GM12872 (cell line): ENCODE measurements at regions not wholly inside any gene's neighbourhood (a gene's known extent, or its start where the extent isn't known, plus 50 kb on each side); places are given as distances from the start of the nearest gene placed in this dataset.

Source experiments
- TF ChIP-seq, protein P1 (sequence below): IDR thresholded peaks from 3 replicates; pipeline ENCODE4 v1.5.1; 2011; ENCODE audit warnings: low read depth, mild to moderate bottlenecking, low read length, moderate library complexity; ENCODE audit not compliant: insufficient read depth

DNA sequence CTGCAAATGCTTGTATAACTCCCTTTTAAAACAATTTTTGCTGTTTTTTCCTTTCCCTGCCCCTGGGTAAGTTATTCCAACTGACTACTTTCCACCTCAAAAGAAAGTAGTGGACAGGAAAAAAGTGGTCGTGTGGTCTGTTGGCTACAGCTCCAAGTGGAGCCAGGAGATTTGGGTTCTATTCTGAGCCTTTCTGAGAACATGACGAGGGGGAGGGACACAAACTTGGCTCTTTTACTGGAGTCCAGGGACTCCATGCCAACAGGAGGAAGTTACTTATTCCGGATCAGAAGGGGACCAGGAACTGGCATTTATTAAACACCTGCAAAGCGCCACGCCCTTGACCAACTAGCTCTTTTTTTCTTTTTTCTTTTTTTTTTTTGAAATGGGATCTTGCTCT, 79.0 kb upstream of the CAPZB start:
- TF ChIP-seq, protein P1, sequence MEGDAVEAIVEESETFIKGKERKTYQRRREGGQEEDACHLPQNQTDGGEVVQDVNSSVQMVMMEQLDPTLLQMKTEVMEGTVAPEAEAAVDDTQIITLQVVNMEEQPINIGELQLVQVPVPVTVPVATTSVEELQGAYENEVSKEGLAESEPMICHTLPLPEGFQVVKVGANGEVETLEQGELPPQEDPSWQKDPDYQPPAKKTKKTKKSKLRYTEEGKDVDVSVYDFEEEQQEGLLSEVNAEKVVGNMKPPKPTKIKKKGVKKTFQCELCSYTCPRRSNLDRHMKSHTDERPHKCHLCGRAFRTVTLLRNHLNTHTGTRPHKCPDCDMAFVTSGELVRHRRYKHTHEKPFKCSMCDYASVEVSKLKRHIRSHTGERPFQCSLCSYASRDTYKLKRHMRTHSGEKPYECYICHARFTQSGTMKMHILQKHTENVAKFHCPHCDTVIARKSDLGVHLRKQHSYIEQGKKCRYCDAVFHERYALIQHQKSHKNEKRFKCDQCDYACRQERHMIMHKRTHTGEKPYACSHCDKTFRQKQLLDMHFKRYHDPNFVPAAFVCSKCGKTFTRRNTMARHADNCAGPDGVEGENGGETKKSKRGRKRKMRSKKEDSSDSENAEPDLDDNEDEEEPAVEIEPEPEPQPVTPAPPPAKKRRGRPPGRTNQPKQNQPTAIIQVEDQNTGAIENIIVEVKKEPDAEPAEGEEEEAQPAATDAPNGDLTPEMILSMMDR: no peak

DNA sequence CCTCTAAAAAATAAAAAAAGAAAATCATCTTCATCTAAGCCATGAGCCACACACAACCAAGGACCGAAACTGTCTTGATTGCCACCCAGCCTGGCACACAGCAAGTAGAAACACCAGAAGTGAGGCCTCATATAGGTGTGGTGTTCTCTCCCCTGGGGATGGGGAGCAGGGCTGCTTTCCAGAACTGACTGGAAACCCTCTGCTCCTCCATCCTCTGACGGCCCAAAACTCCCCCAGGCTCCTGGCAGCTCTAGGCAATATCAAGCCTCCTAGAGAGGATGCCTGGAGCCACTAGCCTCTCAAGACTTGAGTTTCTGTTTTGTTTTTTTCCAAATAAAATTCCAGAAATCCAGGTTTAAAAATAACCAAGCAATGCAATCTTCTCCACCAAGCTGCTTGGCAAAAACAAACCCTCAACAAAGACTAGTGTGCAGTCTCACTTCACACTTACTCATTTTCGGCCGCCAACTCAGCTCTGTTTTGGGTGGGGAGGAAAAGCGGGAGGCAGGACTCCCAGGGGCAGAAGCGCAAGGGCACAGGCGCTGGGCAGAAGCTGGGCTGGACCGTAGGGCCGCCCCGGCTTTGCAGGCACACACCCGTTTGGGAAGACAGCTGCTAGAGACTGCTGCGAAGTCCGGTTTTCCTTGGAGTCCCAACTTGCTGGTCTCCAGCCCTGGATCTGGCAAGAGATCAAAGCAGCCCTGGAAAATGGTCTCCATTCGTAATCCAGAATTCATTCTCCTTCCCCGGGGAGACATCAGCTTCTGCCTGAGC, 78.2 kb upstream of the CAPZB start:
- TF ChIP-seq, protein P1: no peak

DNA sequence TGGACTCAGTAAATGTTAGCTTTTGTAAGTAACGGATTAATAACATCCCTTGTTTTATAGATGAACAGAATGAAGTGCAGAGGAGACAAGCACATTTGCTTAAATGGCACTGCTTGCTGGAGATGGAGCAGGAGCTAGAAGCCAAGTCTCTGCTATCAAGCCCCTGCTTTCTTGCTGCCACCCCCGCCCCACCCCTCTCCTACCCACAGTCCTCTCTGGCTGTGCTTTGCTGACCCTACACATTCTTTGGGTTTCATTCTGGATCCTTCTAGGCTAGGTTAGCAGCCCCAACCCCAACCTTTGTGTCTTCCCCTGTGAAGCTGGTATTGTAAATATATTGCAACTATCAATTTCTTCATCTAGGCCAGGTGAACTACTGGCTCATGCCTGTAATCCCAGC, 77.5 kb upstream of the CAPZB start:
- TF ChIP-seq, protein P1: no peak

DNA sequence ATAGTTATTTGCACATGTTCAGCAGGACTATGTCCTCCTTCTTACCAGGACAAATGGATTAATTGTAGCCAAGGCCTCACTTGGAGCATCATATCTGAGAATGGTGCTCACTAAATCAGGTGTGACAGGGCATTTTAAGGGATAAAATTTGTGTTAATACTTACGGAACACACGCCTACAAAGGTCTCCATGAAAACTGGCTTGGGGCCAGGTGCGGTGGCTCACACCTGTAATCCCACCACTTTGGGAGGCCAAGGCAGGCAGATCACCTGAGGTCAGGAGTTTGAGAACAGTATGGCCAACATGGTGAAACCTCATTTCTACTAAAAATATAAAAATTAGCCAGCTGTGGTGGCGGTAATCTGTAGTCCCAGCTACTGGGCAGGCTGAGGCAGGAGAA, 75.1 kb upstream of the CAPZB start:
- TF ChIP-seq, protein P1: no peak

DNA sequence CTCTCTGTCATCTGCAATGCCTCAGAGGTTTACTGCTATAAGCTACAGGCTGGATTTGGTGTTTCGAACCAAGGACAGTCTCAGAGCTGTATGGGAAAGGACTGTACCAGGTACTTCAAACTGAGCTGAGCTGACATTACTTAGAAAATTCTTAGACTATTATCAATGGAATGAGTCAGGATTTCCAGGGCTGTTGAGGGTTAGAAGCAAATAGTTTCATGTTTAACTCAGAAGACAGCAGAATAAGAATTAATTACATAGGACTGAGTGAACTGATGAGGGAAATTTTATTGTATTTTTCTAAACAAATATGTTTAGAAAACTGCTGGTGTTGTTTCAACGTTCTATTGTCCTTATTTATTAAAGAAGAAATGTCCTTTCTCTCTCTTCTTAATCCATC, 74.3 kb upstream of the CAPZB start:
- TF ChIP-seq, protein P1: no peak

DNA sequence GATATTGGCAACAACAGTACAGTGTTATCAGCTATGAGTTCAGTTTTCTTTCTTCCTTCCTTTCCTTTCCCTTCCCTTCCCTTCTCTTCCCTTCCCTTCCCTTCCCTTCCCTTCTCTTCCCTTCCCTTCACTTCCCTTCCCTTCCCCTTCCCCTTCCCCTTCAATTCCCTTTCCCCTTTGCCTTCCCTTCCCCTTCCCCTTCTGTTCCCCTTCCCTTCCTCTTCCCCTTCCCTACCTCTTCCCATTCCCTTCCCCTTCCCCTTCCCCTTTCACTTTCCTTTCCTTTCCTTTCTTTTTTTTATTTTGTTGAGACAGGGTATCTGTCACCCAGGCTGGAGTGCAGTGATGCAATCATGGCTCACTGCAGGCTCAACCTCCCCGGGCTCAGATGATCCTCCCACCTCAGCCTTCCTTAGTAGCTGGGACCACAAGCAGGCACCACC, 72.3 kb upstream of the CAPZB start:
- TF ChIP-seq, protein P1: no peak

DNA sequence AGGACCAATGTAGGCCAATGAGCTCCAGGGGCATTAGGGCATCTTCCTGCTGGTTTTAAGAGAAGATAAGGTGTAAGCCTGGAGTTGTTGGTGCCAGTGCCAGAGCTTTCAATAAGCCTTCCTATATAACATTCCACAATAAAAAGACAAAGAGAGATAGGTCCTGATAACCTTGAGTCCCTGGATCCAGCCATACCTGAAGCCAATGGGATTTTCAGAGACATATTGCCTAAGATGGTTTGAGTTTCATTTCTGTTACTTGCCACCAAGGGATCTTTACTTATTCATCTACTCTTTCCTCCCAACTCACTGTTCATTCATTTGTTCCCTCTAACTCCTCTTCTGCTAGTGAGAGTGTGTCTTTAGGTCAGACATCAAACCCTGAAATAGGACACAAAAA, 68.8 kb upstream of the CAPZB start:
- TF ChIP-seq, protein P1: no peak
